ENCODE measurements at regions not wholly inside any gene's neighbourhood (a gene's known extent, or its start where the extent isn't known, plus 50 kb on each side); places are given as distances from the start of the nearest gene placed in this dataset.

DNA sequence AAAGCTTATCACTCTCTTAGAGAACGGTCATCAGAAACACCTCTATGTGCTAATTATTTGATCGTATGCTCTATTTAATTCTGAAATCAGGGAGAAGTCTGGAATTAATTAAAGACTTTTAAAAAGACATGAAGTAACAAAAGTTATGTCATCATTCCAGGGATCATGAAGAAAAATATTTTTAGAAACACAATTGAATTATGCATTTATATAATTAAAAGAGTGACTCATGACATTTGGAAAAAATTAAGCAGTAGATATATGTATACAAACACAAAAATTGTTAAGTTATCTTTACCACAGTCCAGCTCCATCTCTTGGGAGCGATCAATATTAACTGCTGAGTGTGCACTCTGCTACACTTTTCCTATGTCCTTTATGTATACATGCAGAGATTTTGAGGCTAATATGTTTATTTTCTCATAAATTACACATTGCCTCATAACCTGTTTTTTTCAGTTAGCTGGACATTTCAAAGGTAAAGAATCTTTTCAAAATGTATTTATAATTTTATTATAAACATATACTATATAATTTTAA is 717.7 kb downstream of the GBE1 start:
- TF ChIP-seq, protein P1, sequence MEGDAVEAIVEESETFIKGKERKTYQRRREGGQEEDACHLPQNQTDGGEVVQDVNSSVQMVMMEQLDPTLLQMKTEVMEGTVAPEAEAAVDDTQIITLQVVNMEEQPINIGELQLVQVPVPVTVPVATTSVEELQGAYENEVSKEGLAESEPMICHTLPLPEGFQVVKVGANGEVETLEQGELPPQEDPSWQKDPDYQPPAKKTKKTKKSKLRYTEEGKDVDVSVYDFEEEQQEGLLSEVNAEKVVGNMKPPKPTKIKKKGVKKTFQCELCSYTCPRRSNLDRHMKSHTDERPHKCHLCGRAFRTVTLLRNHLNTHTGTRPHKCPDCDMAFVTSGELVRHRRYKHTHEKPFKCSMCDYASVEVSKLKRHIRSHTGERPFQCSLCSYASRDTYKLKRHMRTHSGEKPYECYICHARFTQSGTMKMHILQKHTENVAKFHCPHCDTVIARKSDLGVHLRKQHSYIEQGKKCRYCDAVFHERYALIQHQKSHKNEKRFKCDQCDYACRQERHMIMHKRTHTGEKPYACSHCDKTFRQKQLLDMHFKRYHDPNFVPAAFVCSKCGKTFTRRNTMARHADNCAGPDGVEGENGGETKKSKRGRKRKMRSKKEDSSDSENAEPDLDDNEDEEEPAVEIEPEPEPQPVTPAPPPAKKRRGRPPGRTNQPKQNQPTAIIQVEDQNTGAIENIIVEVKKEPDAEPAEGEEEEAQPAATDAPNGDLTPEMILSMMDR (IDR thresholded peaks at IDR 0.05): no peak
- no peak for TF ChIP-seq POLR2A (IDR thresholded peaks at IDR 0.05)

Measured in Peyer's patch (tissue), 4 donors.